Stomach (tissue), 8 donors: ENCODE measurements at regions not wholly inside any gene's neighbourhood (a gene's known extent, or its start where the extent isn't known, plus 50 kb on each side); places are given as distances from the start of the nearest gene placed in this dataset.
"Not testable (repeated sequence)": the region's sequence is repeated elsewhere in the genome, so short reads cannot be mapped to it uniquely, and the experiment has no call there.

Source experiments
- DNase-seq, 2 donors: peaks; one replicate each; pipeline versions ENCODE4 v3.0.0 to v3.0.0-alpha.2; 2013 to 2019
- H3K27ac ChIP-seq, 5 donors: fragments of 200-600 bp in 4 of 5; sonication (generic) in 4 of 5; one replicate each; pipeline ENCODE4 v1.5.1; 2013 to 2019; ENCODE audit warnings: mild to moderate bottlenecking in 1 of 5, moderate library complexity in 1 of 5
- H3K27me3 ChIP-seq, 3 donors: fragments of 200-600 bp; sonication (generic); one replicate each; pipeline ENCODE4 v1.5.1; 2017 to 2019; ENCODE audit warnings: mixed run types in 1 of 3
- H3K36me3 ChIP-seq, 4 donors: fragments of 200-600 bp; sonication (generic); 1 replicate in 3 of 4; 2 replicates in 1 of 4; pipeline ENCODE4 v1.5.1; 2016 to 2019
- H3K4me1 ChIP-seq, 4 donors: fragments of 200-600 bp; sonication (generic); one replicate each; pipeline ENCODE4 v1.5.1; 2016 to 2019
- H3K4me3 ChIP-seq, 4 donors: fragments of 200-600 bp; sonication (generic) in 3 of 4; one replicate each; pipeline ENCODE4 v1.5.1; 2016 to 2019; ENCODE audit warnings: mild to moderate bottlenecking in 1 of 4
- H3K9me3 ChIP-seq, 4 donors: fragments of 200-600 bp; sonication (generic); one replicate each; pipeline ENCODE4 v1.5.1; 2016 to 2019
- CTCF ChIP-seq, 7 experiments: fragments of 450-650 bp in 4 of 7; fragments of 200-600 bp in 3 of 7; sonication (generic) in 3 of 7; IDR thresholded peaks; one replicate each; pipeline ENCODE4 v1.5.1; 2016 to 2019; ENCODE audit warnings: antibody characterized with exemption in 7 of 7, control low read depth in 2 of 7, mild to moderate bottlenecking in 1 of 7
- EP300 ChIP-seq: sonication (generic); formaldehyde crosslinking; IDR thresholded peaks from one replicate; pipeline ENCODE4 v1.6.1; 2017; ENCODE audit warnings: antibody characterized with exemption
- POLR2A ChIP-seq, 4 donors: fragments of 450-650 bp; IDR thresholded peaks; one replicate each; pipeline ENCODE4 v1.6.1; 2016; ENCODE audit warnings: antibody characterized with exemption in 4 of 4, control low read depth in 2 of 4, mild to moderate bottlenecking in 1 of 4, moderate library complexity in 1 of 4
- POLR2AphosphoS5 ChIP-seq, 3 donors: sonication (generic); formaldehyde crosslinking; IDR thresholded peaks; one replicate each; pipeline ENCODE4 v1.6.1; 2016; ENCODE audit warnings: antibody characterized with exemption in 3 of 3
- WGBS, 5 donors: extraction: QIAGEN DNeasy Blood & Tissue Kit in 3 of 5; methylation state at CpG; one replicate each; pipeline versions ENCODE4 v1.1.5 to v1.1.7; 2013 to 2018; 5-methylcytosine and 5-hydroxymethylcytosine counted together
- intact Hi-C: fragments of 100-400 bp; cut with DNase I; formaldehyde crosslinking; loops from one replicate; pipeline ENCODE4 v1.15.1; 2023; ENCODE audit warnings: low total_unique reads
- donor health status: healthy with polysubstance abuse.
- donor health status: Bipolar disorder and iron deficiency.
- donor health status: healthy.

GRCh38 chr3:135426508-135426907, 539.0 kb upstream of the PPP2R3A start:
- Histone ChIP-seq H3K36me3 (no peaks in the 10 kb centered on the region), H3K4me1 (no peaks in the 10 kb centered on the region), H3K27me3 (no peaks in the 10 kb centered on the region), H3K9me3 (peaks cover 0 to 7% (median 0%) of the 10 kb centered on the region in 4 donors), H3K27ac (no peak overlapping the region), H3K4me3 (no peak overlapping the region)
- intact Hi-C loops = no loop called here
- TF ChIP-seq CTCF (IDR thresholded peaks at IDR 0.05) (no peak), POLR2A (IDR thresholded peaks at IDR 0.05) (no peak), POLR2AphosphoS5 (IDR thresholded peaks at IDR 0.05) (no peak), EP300 (no peak)
- no peak for DNase-seq
- 91 to 96% (median 95%) methylated on average over 2 of the region's 2 CpGs for whole genome bisulfite sequencing, 5 donors

DNA sequence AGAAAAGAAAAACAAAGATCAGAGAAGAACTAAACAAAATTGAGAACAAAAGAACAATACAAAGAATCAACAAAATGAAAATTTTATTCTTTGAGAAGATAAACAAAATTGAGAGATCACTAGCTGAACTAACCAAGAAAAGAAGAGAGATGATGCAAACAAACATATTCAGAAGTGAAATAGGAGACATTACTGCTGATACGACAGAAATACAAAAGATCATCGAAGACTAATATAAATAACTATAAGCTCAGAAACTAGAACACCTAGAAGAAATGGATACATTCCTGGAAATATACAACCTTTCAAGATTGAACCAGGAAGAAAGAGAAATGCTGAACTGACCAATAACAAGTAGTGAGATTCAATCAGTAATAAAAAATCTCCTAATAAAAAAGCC, 533.1 kb upstream of the PPP2R3A start:
- H3K36me3 ChIP-seq = no peaks in the 10 kb centered on the region
- intact Hi-C loops = no loop called here
- 89 to 94% (median 91%) methylated on average over 2 of the region's 2 CpGs for WGBS, 5 donors
- no peaks in the 10 kb centered on the region for H3K4me1 ChIP-seq
- no peak for DNase-seq
- no peaks in the 10 kb centered on the region for H3K27me3 ChIP-seq
- TF ChIP-seq EP300 (no peak), POLR2AphosphoS5 (IDR thresholded peaks at IDR 0.05) (no peak), CTCF (IDR thresholded peaks at IDR 0.05) (no peak), POLR2A (IDR thresholded peaks at IDR 0.05) (no peak)
- H3K27ac ChIP-seq = no peak overlapping the region
- peaks cover 0 to 7% (median 0%) of the 10 kb centered on the region in 4 donors for H3K9me3 ChIP-seq
- no peak overlapping the region for H3K4me3 ChIP-seq

GRCh38 chr3:135438889-135439597, 526.5 kb upstream of the PPP2R3A start:
- DNase-seq, H3K27me3 ChIP-seq, H3K4me1 ChIP-seq, intact Hi-C loops, H3K36me3 ChIP-seq, H3K4me3 ChIP-seq, H3K9me3 ChIP-seq, H3K27ac ChIP-seq: not testable (repeated sequence)
- WGBS, 5 donors = 60 to 70% (median 63%) methylated on average over 15 to 18 of the region's 18 CpGs

DNA sequence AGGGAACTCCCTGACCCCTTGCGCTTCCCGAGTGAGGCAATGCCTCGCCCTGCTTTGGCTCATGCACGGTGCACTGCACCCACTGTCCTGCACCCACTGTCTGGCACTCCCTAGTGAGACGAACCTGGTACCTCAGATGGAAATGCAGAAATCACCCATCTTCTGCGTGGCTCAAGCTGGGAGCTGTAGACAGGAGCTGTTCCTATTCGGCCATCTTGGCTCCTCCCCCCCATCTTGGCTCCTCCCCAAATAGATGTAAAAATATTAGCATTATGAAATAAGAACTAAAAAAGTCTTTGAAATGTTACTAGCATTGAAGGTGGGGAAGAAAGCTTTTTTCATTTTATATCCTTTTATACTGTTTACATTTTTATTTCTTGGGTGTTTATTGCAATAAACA, 525.9 kb upstream of the PPP2R3A start:
- H3K27ac ChIP-seq, DNase-seq, H3K4me3 ChIP-seq, H3K9me3 ChIP-seq, H3K4me1 ChIP-seq, H3K36me3 ChIP-seq, intact Hi-C loops, H3K27me3 ChIP-seq: not testable (repeated sequence)
- 75 to 90% (median 89%) methylated on average over 7 of the region's 7 CpGs for WGBS, 5 donors

GRCh38 chr3:135440233-135440632, 525.3 kb upstream of the PPP2R3A start:
- Histone ChIP-seq H3K27me3 (no peaks in the 10 kb centered on the region), H3K4me1 (no peaks in the 10 kb centered on the region), H3K4me3 (no peak overlapping the region), H3K9me3 (no peaks in the 10 kb centered on the region), H3K27ac (no peak overlapping the region), H3K36me3 (no peaks in the 10 kb centered on the region)
- no peak for TF ChIP-seq CTCF (IDR thresholded peaks at IDR 0.05)
- TF ChIP-seq EP300 = no peak
- no peak for TF ChIP-seq POLR2AphosphoS5 (IDR thresholded peaks at IDR 0.05)
- no peak for TF ChIP-seq POLR2A (IDR thresholded peaks at IDR 0.05)
- intact Hi-C loops = no loop called here
- DNase-seq = no peak
